Vagina (tissue), 2 donors: ENCODE measurements at regions not wholly inside any gene's neighbourhood (a gene's known extent, or its start where the extent isn't known, plus 50 kb on each side); places are given as distances from the start of the nearest gene placed in this dataset.

Experiments used
- DNase-seq, 2 donors: peaks; one replicate each; pipeline ENCODE4 v3.0.0-alpha.2; 2017; ENCODE audit errors: extremely low spot score in 2 of 2
- H3K27ac ChIP-seq: fragments of 200-600 bp; sonication (generic); one replicate; pipeline ENCODE4 v1.5.1; 2019
- H3K27me3 ChIP-seq: fragments of 200-600 bp; sonication (generic); one replicate; pipeline ENCODE4 v1.5.1; 2019
- H3K36me3 ChIP-seq, 2 donors: fragments of 200-600 bp; sonication (generic); one replicate each; pipeline ENCODE4 v1.5.1; 2017 to 2019
- H3K4me1 ChIP-seq: fragments of 200-600 bp; sonication (generic); one replicate; pipeline ENCODE4 v1.5.1; 2019
- H3K4me3 ChIP-seq, 2 donors: fragments of 200-600 bp; sonication (generic); 1 replicate in 1 of 2; 2 replicates in 1 of 2; pipeline ENCODE4 v1.5.1; 2016 to 2019
- H3K9me3 ChIP-seq: fragments of 200-600 bp; sonication (generic); one replicate; pipeline ENCODE4 v1.5.1; 2019
- CTCF ChIP-seq, 3 experiments: fragments of 450-650 bp in 2 of 3; fragments of 200-600 bp in 1 of 3; sonication (generic) in 1 of 3; IDR thresholded peaks; one replicate each; pipeline ENCODE4 v1.5.1; 2017 to 2019; ENCODE audit warnings: antibody characterized with exemption in 3 of 3, mild to moderate bottlenecking in 2 of 3, moderate library complexity in 2 of 3
- POLR2A ChIP-seq, 2 donors: fragments of 450-650 bp; IDR thresholded peaks; one replicate each; pipeline ENCODE4 v1.6.1; 2017; ENCODE audit warnings: antibody characterized with exemption in 2 of 2, mild to moderate bottlenecking in 2 of 2, moderate library complexity in 2 of 2
- POLR2AphosphoS5 ChIP-seq, 2 donors: sonication (generic); formaldehyde crosslinking; IDR thresholded peaks; one replicate each; pipeline ENCODE4 v1.9.0; 2017; ENCODE audit warnings: antibody characterized with exemption in 2 of 2, mild to moderate bottlenecking in 2 of 2, low read depth in 1 of 2; ENCODE audit not compliant: insufficient read depth in 1 of 2
- intact Hi-C: fragments of 100-400 bp; cut with DNase I; formaldehyde crosslinking; loops from one replicate; pipeline ENCODE4 v1.15.1; 2023

- H3K4me1 ChIP-seq: peaks cover 3% of the 10 kb centered on the region
- intact Hi-C loops: loop anchor here (5.0 kb wide), 1 partner anchor 607 kb away; no protein-coding TSS in a partner anchor
- no peak overlapping the region for H3K4me3 ChIP-seq
- no peak overlapping the region for H3K27ac ChIP-seq
- no peaks in the 10 kb centered on the region for H3K27me3 ChIP-seq
- TF ChIP-seq POLR2A (IDR thresholded peaks at IDR 0.05): no peak
- TF ChIP-seq CTCF (IDR thresholded peaks at IDR 0.05): peak; percentile 64 to 71 (median 70)
- no peaks in the 10 kb centered on the region for H3K9me3 ChIP-seq
- no peaks in the 10 kb centered on the region for H3K36me3 ChIP-seq
- no peak for DNase-seq
Measured at GRCh38 chr2:191555092-191555742, 122.7 kb upstream of the NABP1 start.

- TF ChIP-seq CTCF (IDR thresholded peaks at IDR 0.05) (no peak), POLR2AphosphoS5 (IDR thresholded peaks at IDR 0.05; ENCODE audit: insufficient read depth in 1 of 2, low read depth in 1 of 2) (no peak), POLR2A (IDR thresholded peaks at IDR 0.05) (no peak)
- H3K4me1 ChIP-seq: peaks cover 3% of the 10 kb centered on the region
- H3K4me3 ChIP-seq: no peak overlapping the region
- DNase-seq: no peak
- H3K36me3 ChIP-seq: no peaks in the 10 kb centered on the region
- H3K9me3 ChIP-seq: no peaks in the 10 kb centered on the region
- intact Hi-C loops: loop anchor here (5.0 kb wide), 1 partner anchor 606 kb away; no protein-coding TSS in a partner anchor
- H3K27ac ChIP-seq: no peak overlapping the region
- H3K27me3 ChIP-seq: no peaks in the 10 kb centered on the region
Measured at GRCh38 chr2:191556463-191556862, 121.5 kb upstream of the NABP1 start.

- no peak overlapping the region for H3K27ac ChIP-seq
- H3K27me3 ChIP-seq: no peaks in the 10 kb centered on the region
- DNase-seq: no peak
- H3K4me3 ChIP-seq: no peak overlapping the region
- no peaks in the 10 kb centered on the region for H3K9me3 ChIP-seq
- H3K36me3 ChIP-seq: no peaks in the 10 kb centered on the region
- no peaks in the 10 kb centered on the region for H3K4me1 ChIP-seq
- TF ChIP-seq POLR2AphosphoS5 (IDR thresholded peaks at IDR 0.05; ENCODE audit: insufficient read depth in 1 of 2, low read depth in 1 of 2): no peak
- no peak for TF ChIP-seq POLR2A (IDR thresholded peaks at IDR 0.05)
- no peak for TF ChIP-seq CTCF (IDR thresholded peaks at IDR 0.05)
- intact Hi-C loops: loop anchor here (5.0 kb wide), 1 partner anchor 604 kb away; no protein-coding TSS in a partner anchor
Measured at GRCh38 chr2:191557841-191558240, 120.1 kb upstream of the NABP1 start.

- no peak for DNase-seq
- TF ChIP-seq POLR2AphosphoS5 (IDR thresholded peaks at IDR 0.05; ENCODE audit: insufficient read depth in 1 of 2, low read depth in 1 of 2) (no peak), CTCF (IDR thresholded peaks at IDR 0.05) (no peak), POLR2A (IDR thresholded peaks at IDR 0.05) (no peak)
- Histone ChIP-seq H3K4me1 (no peaks in the 10 kb centered on the region), H3K27me3 (no peaks in the 10 kb centered on the region), H3K36me3 (no peaks in the 10 kb centered on the region), H3K4me3 (no peak overlapping the region), H3K9me3 (no peaks in the 10 kb centered on the region), H3K27ac (no peak overlapping the region)
- intact Hi-C loops: loop anchor here (5.0 kb wide), 1 partner anchor 603 kb away; no protein-coding TSS in a partner anchor
Measured at GRCh38 chr2:191559569-191559968, 118.4 kb upstream of the NABP1 start.

GRCh38 chr2:191560411-191560980, 117.4 kb upstream of the NABP1 start:
- DNase-seq: no peak
- Histone ChIP-seq H3K4me3 (no peak overlapping the region), H3K4me1 (no peaks in the 10 kb centered on the region), H3K36me3 (no peaks in the 10 kb centered on the region), H3K27me3 (no peaks in the 10 kb centered on the region), H3K9me3 (no peaks in the 10 kb centered on the region), H3K27ac (no peak overlapping the region)
- no peak for TF ChIP-seq CTCF (IDR thresholded peaks at IDR 0.05)
- TF ChIP-seq POLR2AphosphoS5 (IDR thresholded peaks at IDR 0.05; ENCODE audit: insufficient read depth in 1 of 2, low read depth in 1 of 2): no peak
- no peak for TF ChIP-seq POLR2A (IDR thresholded peaks at IDR 0.05)
- intact Hi-C loops: no loop called here
